IMR-90 (cell line): ENCODE measurements at regions not wholly inside any gene's neighbourhood (a gene's known extent, or its start where the extent isn't known, plus 50 kb on each side); places are given as distances from the start of the nearest gene placed in this dataset.

Experiments used
- ATAC-seq: fragments of 200-7000 bp; cut with Tn5 transposase; 2 replicates; pipeline ENCODE4 v1.9.1; 2020; ENCODE audit warnings: low read depth, mild to moderate bottlenecking, moderate library complexity
- BruUV-seq: library from RNA; stranded (reverse); fragments of 400-500 nt; replicated peaks from 2 replicates; lab custom pipeline; 2021; lab: Mats Ljungman, UMichigan
- CTCF ChIA-PET: fragments of 300-600 bp; formaldehyde crosslinking; extraction: SDS; loops from one replicate; lab custom pipeline; 2021; ENCODE audit warnings: antibody characterized with exemption; lab: Yijun Ruan, JAX
- POLR2A ChIA-PET: fragments of 300-600 bp; sonication (Branson Sonifier 250); formaldehyde crosslinking; loops from one replicate; lab custom pipeline; 2022; ENCODE audit warnings: antibody characterized with exemption; ENCODE audit not compliant: unreplicated experiment; lab: Charles Lee
- DNase-seq: peaks from one replicate; pipeline ENCODE4 v3.0.0; 2013
- H2AFZ ChIP-seq: replicated peaks from 2 replicates; pipeline ENCODE3; 2013; ENCODE audit warnings: low read length, mild to moderate bottlenecking; ENCODE audit not compliant: poor library complexity
- H2AK5ac ChIP-seq: 2 replicates; pipeline ENCODE4 v1.6.1; 2013; ENCODE audit warnings: low read depth, low read length, inconsistent platforms
- H2AK9ac ChIP-seq: replicated peaks from 2 replicates; pipeline ENCODE3; 2013; ENCODE audit warnings: mild to moderate bottlenecking, low read depth, low read length, moderate library complexity; ENCODE audit not compliant: poor library complexity
- H2BK120ac ChIP-seq: 2 replicates; pipeline ENCODE4 v1.6.1; 2013; ENCODE audit warnings: low read depth, low read length, inconsistent platforms
- H2BK15ac ChIP-seq: 3 replicates; pipeline ENCODE4 v1.6.1; 2013; ENCODE audit warnings: low read depth, low read length, inconsistent platforms
- H2BK20ac ChIP-seq: 2 replicates; pipeline ENCODE4 v1.6.1; 2013; ENCODE audit warnings: low read depth, mild to moderate bottlenecking, inconsistent platforms, low read length, moderate library complexity
- H2BK5ac ChIP-seq: 2 replicates; pipeline ENCODE4 v1.6.1; 2013; ENCODE audit warnings: mild to moderate bottlenecking, low read depth, low read length, inconsistent platforms; ENCODE audit not compliant: poor library complexity, severe bottlenecking
- H3K14ac ChIP-seq: replicated peaks from 2 replicates; pipeline ENCODE4 v1.6.1; 2013; ENCODE audit warnings: low read depth, low read length, inconsistent platforms
- H3K18ac ChIP-seq: 2 replicates; pipeline ENCODE4 v1.6.1; 2013; ENCODE audit warnings: low read depth, low read length, control low read depth
- H3K23ac ChIP-seq: 2 replicates; pipeline ENCODE4 v1.6.1; 2013; ENCODE audit warnings: low read depth, low read length, inconsistent platforms
- H3K27ac ChIP-seq: 2 replicates; pipeline ENCODE4 v1.5.1; 2013; ENCODE audit warnings: mild to moderate bottlenecking, control low read depth, low read length; ENCODE audit not compliant: insufficient read depth
- H3K27me3 ChIP-seq: 2 replicates; pipeline ENCODE4 v1.6.1; 2013; ENCODE audit warnings: low read length; ENCODE audit not compliant: control insufficient read depth, insufficient read depth
- H3K36me3 ChIP-seq: 2 replicates; pipeline ENCODE4 v1.6.1; 2013; ENCODE audit warnings: low read length, mixed read lengths; ENCODE audit not compliant: control insufficient read depth, insufficient read depth
- H3K4ac ChIP-seq: 2 replicates; pipeline ENCODE4 v1.6.1; 2013; ENCODE audit warnings: low read depth, low read length, inconsistent platforms
- H3K4me1 ChIP-seq: 2 replicates; pipeline ENCODE4 v1.6.1; 2013; ENCODE audit warnings: low read length, mixed read lengths; ENCODE audit not compliant: control insufficient read depth, insufficient read depth
- H3K4me2 ChIP-seq: 2 replicates; pipeline ENCODE4 v1.6.1; 2013; ENCODE audit warnings: low read depth, mild to moderate bottlenecking, control low read depth, low read length, moderate library complexity
- H3K4me3 ChIP-seq: 2 replicates; pipeline ENCODE4 v1.5.1; 2013; ENCODE audit warnings: low read depth, mild to moderate bottlenecking, control low read depth, low read length, moderate library complexity; ENCODE audit not compliant: insufficient read depth
- H3K56ac ChIP-seq: 2 replicates; pipeline ENCODE4 v1.6.1; 2013; ENCODE audit warnings: low read length, inconsistent platforms; ENCODE audit not compliant: insufficient read depth; ENCODE audit errors: extremely low read depth
- H3K79me1 ChIP-seq, 2 experiments: 2 replicates each; pipeline ENCODE4 v1.6.1; 2013; ENCODE audit warnings: low read length in 2 of 2, inconsistent platforms in 1 of 2, low read depth in 1 of 2
- H3K9ac ChIP-seq: 2 replicates; pipeline ENCODE4 v1.6.1; 2013; ENCODE audit warnings: low read depth, low read length, control low read depth
- H3K9me1 ChIP-seq: 2 replicates; pipeline ENCODE4 v1.6.1; 2013; ENCODE audit warnings: low read length, inconsistent platforms; ENCODE audit not compliant: insufficient read depth
- H3K9me3 ChIP-seq: 2 replicates; pipeline ENCODE4 v1.6.1; 2013; ENCODE audit warnings: low read length; ENCODE audit not compliant: control insufficient read depth, insufficient read depth
- H4K20me1 ChIP-seq: 2 replicates; pipeline ENCODE4 v1.6.1; 2013; ENCODE audit warnings: low read length, inconsistent platforms; ENCODE audit not compliant: insufficient read depth
- H4K5ac ChIP-seq: 2 replicates; pipeline ENCODE4 v1.6.1; 2013; ENCODE audit warnings: mild to moderate bottlenecking, low read depth, low read length, control low read depth
- H4K8ac ChIP-seq, 2 experiments: 2 replicates each; pipeline ENCODE4 v1.6.1; 2013; ENCODE audit warnings: low read depth in 2 of 2, low read length in 2 of 2, control low read depth in 1 of 2, inconsistent platforms in 1 of 2
- H4K91ac ChIP-seq: 2 replicates; pipeline ENCODE4 v1.6.1; 2013; ENCODE audit warnings: low read depth, low read length, inconsistent platforms; ENCODE audit not compliant: insufficient read depth
- BHLHE40 ChIP-seq: fragments of 150-350 bp; IDR thresholded peaks from 2 replicates; pipeline ENCODE4 v1.6.1; 2016; ENCODE audit warnings: mild to moderate bottlenecking, low read depth, low read length
- CEBPB ChIP-seq: IDR thresholded peaks from 2 replicates; pipeline ENCODE4 v1.6.1; 2012; ENCODE audit warnings: low read depth, low read length, improper control_type of control experiment
- MXI1 ChIP-seq: IDR thresholded peaks from 2 replicates; pipeline ENCODE4 v1.6.1; 2012; ENCODE audit warnings: low read depth, mild to moderate bottlenecking, low read length, moderate library complexity, borderline replicate concordance
- POLR2A ChIP-seq: IDR thresholded peaks from 2 replicates; pipeline ENCODE4 v1.6.1; 2012; ENCODE audit warnings: mild to moderate bottlenecking, low read depth, low read length
- RAD21 ChIP-seq: IDR thresholded peaks from 2 replicates; pipeline ENCODE4 v1.6.1; 2012; ENCODE audit warnings: low read length, improper control_type of control experiment
- RFX5 ChIP-seq: IDR thresholded peaks from 2 replicates; pipeline ENCODE4 v1.8.0; 2012; ENCODE audit warnings: low read depth, mild to moderate bottlenecking, low read length, moderate library complexity
- SMC3 ChIP-seq: fragments of 150-350 bp; IDR thresholded peaks from 2 replicates; pipeline ENCODE4 v1.6.1; 2016; ENCODE audit warnings: low read depth, mild to moderate bottlenecking, antibody characterized with exemption, low read length, moderate library complexity
- WGBS, 2 experiments: methylation state at CpG; one replicate each; pipeline versions ENCODE4 v1.1.5 to v1.1.7; 2013; ENCODE audit warnings: missing lambda C conversion rate in 2 of 2; ENCODE audit not compliant: insufficient read length in 1 of 2; ENCODE audit errors: extremely low coverage in 2 of 2; 5-methylcytosine and 5-hydroxymethylcytosine counted together
- dilution Hi-C: fragments of 300-500 bp; cut with HindIII; formaldehyde crosslinking; loops from one replicate; pipeline ENCODE4 v1.14.3; 2018; ENCODE audit warnings: low sequenced_read_pairs; ENCODE audit not compliant: unreplicated experiment
- in situ Hi-C: fragments of 300-500 bp; cut with MboI; formaldehyde crosslinking; loops from 3 replicates; pipeline ENCODE4 v1.14.3; 2019; ENCODE audit warnings: low sequenced_read_pairs, inconsistent platforms, mixed read lengths
- intact Hi-C: fragments of 100-400 bp; cut with micrococcal nuclease; formaldehyde crosslinking; loops from 2 replicates; pipeline ENCODE4 v1.10.0; 2022
- TF ChIP-seq, protein P1 (sequence below): fragments of 150-350 bp; IDR thresholded peaks from 2 replicates; pipeline ENCODE4 v1.6.1; 2016; ENCODE audit warnings: low read depth, mild to moderate bottlenecking, low read length, moderate library complexity, borderline replicate concordance
- TF ChIP-seq, protein P2 (sequence below): fragments of 150-350 bp; IDR thresholded peaks from 2 replicates; pipeline ENCODE4 v1.6.1; 2017; ENCODE audit warnings: mild to moderate bottlenecking, antibody characterized with exemption, low read length, low read depth

DNA sequence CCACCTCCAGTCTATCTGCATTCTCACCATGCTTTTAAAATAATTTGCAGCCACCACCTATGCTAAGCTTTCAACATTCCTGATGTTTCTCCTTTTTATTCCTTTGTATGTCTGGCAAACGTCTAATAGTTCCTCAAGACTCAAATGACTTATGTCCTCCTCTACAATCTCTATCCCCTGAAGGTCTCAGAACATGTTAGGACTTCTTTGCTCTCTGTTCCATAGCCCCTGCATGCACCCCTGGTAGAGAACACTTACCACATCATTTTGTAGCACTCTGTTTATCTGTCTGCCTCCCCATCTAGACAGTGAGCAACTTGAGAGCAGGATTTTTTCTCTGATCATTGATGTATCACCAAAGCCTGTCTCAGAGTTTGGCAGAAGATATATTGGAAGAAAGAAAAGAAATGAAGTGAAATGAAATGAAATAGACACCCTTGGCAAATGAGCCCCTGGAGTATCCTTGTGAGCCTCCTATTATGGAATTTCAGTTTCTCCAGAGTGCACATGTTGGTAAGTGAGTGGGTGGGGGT is 1231.2 kb upstream of the FLRT2 start:
- CTCF ChIA-PET = no interaction called here

More for the DNA sequence above, 1231.2 kb upstream of the FLRT2 start:
- Histone ChIP-seq H3K4me1 (no peaks in the 10 kb centered on the region), H3K14ac (no peak overlapping the region), H3K23ac (no peak overlapping the region), H2AK5ac (no peak overlapping the region), H3K27ac (no peak overlapping the region), H3K56ac (no peak overlapping the region), H3K9me3 (peaks cover 5% of the 10 kb centered on the region), H2BK20ac (no peak overlapping the region), H2BK15ac (no peak overlapping the region), H3K9me1 (no peaks in the 10 kb centered on the region), H3K79me1 (no peaks in the 10 kb centered on the region), H2BK5ac (no peak overlapping the region), H4K8ac (no peak overlapping the region), H4K5ac (no peak overlapping the region), H3K36me3 (no peaks in the 10 kb centered on the region), H3K4me3 (no peak overlapping the region), H3K4ac (no peak overlapping the region), H2AK9ac (no peak overlapping the region), H4K20me1 (no peaks in the 10 kb centered on the region), H3K18ac (no peak overlapping the region), H3K27me3 (no peaks in the 10 kb centered on the region), H4K91ac (no peak overlapping the region), H3K4me2 (no peak overlapping the region), H2BK120ac (no peak overlapping the region), H2AFZ (no peak overlapping the region), H3K9ac (no peak overlapping the region)
- no TSS peak for BruUV-seq
- dilution Hi-C loops (no loop called here), in situ Hi-C loops (no loop called here), intact Hi-C loops (no loop called here)
- no peak for TF ChIP-seq CEBPB
- TF ChIP-seq, protein P1, sequence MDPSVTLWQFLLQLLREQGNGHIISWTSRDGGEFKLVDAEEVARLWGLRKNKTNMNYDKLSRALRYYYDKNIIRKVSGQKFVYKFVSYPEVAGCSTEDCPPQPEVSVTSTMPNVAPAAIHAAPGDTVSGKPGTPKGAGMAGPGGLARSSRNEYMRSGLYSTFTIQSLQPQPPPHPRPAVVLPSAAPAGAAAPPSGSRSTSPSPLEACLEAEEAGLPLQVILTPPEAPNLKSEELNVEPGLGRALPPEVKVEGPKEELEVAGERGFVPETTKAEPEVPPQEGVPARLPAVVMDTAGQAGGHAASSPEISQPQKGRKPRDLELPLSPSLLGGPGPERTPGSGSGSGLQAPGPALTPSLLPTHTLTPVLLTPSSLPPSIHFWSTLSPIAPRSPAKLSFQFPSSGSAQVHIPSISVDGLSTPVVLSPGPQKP = no peak
- TF ChIP-seq BHLHE40 = no peak
- TF ChIP-seq MXI1 = no peak
- TF ChIP-seq SMC3 = no peak
- TF ChIP-seq, protein P2, sequence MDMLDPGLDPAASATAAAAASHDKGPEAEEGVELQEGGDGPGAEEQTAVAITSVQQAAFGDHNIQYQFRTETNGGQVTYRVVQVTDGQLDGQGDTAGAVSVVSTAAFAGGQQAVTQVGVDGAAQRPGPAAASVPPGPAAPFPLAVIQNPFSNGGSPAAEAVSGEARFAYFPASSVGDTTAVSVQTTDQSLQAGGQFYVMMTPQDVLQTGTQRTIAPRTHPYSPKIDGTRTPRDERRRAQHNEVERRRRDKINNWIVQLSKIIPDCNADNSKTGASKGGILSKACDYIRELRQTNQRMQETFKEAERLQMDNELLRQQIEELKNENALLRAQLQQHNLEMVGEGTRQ = no peak
- no peak for TF ChIP-seq POLR2A
- no peak for TF ChIP-seq RAD21
- TF ChIP-seq RFX5 = no peak
- no peak for ATAC-seq
- no peak for DNase-seq
- POLR2A ChIA-PET = no interaction called here
- 18% methylated on average over 1 of the region's 1 CpG; no CpG with 5 or more reads in 1 of the 2 experiments for WGBS, 2 experiments
